ENCODE measurements at regions not wholly inside any gene's neighbourhood (a gene's known extent, or its start where the extent isn't known, plus 50 kb on each side); places are given as distances from the start of the nearest gene placed in this dataset.
"Not testable (repeated sequence)": the region's sequence is repeated elsewhere in the genome, so short reads cannot be mapped to it uniquely, and the experiment has no call there.

- Histone ChIP-seq H3K27me3 (ENCODE audit: control insufficient read depth, insufficient read depth, low read length) (peaks cover 23% of the 10 kb centered on the region), H3K4me1 (ENCODE audit: control insufficient read depth, insufficient read depth, low read length) (no peaks in the 10 kb centered on the region), H3K9ac (ENCODE audit: low read length) (no peak overlapping the region), H3K36me3 (ENCODE audit: control insufficient read depth, insufficient read depth, low read length) (no peaks in the 10 kb centered on the region), H3K9me3 (ENCODE audit: control insufficient read depth, low read length) (no peaks in the 10 kb centered on the region), H3K4me3 (ENCODE audit: low read length) (no peak overlapping the region)
These were observed 195.5 kb upstream of the CLINT1 start for GRCh38 chr5:158054223-158055110.

DNA sequence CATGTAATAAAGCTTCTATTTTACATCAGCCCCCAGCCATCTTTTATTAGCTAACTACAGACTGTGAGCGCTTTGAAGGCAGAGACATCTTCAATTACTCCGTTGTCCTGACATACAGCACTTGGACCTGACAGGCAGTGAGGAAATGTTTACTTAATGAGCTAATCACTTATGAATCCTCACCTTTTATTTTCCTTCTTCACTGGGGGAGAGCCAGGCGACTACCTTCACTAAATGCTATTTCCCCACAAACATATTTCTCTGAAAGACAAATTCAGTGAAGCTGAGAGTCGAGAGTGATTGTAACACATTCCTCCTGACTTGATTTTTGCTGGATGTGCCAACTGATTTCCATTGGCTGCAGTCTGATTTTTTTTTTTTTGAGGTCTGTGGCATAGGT is 192.1 kb upstream of the CLINT1 start:
- Histone ChIP-seq H3K4me3 (ENCODE audit: low read length) (no peak overlapping the region), H3K9me3 (ENCODE audit: control insufficient read depth, low read length) (no peaks in the 10 kb centered on the region), H3K27me3 (ENCODE audit: control insufficient read depth, insufficient read depth, low read length) (peaks cover 11% of the 10 kb centered on the region), H3K4me1 (ENCODE audit: control insufficient read depth, insufficient read depth, low read length) (no peaks in the 10 kb centered on the region), H3K36me3 (ENCODE audit: control insufficient read depth, insufficient read depth, low read length) (no peaks in the 10 kb centered on the region), H3K9ac (ENCODE audit: low read length) (no peak overlapping the region)

- Histone ChIP-seq H3K27me3 (ENCODE audit: control insufficient read depth, insufficient read depth, low read length) (peaks cover 7% of the 10 kb centered on the region), H3K4me3 (ENCODE audit: low read length) (no peak overlapping the region), H3K4me1 (ENCODE audit: control insufficient read depth, insufficient read depth, low read length) (no peaks in the 10 kb centered on the region), H3K9me3 (ENCODE audit: control insufficient read depth, low read length) (no peaks in the 10 kb centered on the region), H3K9ac (ENCODE audit: low read length) (no peak overlapping the region), H3K36me3 (ENCODE audit: control insufficient read depth, insufficient read depth, low read length) (no peaks in the 10 kb centered on the region)
These were observed 191.5 kb upstream of the CLINT1 start for GRCh38 chr5:158050421-158050820.

DNA sequence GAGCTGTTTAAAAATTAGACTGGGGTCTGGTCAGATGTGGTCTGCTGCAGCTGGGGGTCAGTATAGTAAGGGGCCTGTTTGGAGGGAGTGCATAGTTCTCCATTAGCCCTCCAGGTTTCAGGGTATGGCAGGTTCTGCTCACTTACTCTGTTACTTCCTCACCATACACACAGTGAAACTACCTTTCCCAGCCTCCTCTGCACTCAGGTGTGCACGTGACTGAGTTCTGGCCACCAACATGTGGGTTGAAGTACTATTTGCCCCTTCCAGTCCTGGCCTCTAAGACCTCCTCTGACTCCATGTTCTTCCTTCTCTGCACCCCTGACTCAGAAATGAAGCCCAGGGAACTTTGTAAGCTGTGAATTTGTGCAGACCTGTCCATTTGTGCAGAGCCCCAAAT is 190.5 kb upstream of the CLINT1 start:
- H3K4me1 ChIP-seq (ENCODE audit: control insufficient read depth, insufficient read depth, low read length) = no peaks in the 10 kb centered on the region
- no peak overlapping the region for H3K9ac ChIP-seq (ENCODE audit: low read length)
- no peak overlapping the region for H3K4me3 ChIP-seq (ENCODE audit: low read length)
- no peaks in the 10 kb centered on the region for H3K9me3 ChIP-seq (ENCODE audit: control insufficient read depth, low read length)
- no peaks in the 10 kb centered on the region for H3K36me3 ChIP-seq (ENCODE audit: control insufficient read depth, insufficient read depth, low read length)
- H3K27me3 ChIP-seq (ENCODE audit: control insufficient read depth, insufficient read depth, low read length) = no peaks in the 10 kb centered on the region

DNA sequence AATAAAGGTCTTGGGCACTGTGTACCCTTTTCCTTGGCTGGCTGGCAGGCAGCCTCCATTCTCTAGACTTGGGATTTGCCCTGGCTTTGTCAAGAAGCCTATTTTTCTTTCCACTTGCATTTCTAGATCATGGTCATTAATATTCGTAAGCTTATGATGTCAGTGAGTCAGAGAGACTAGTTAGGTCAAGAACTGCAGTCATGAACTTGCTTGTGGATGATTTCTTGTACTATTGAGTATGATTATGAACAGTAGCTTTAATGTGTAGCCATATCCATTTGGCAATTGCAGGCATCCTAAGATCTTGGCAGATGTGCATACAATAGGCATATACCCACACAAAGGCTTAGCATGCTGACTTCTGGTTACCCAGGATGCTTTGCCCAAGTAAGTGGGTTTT is 186.8 kb upstream of the CLINT1 start:
- no peaks in the 10 kb centered on the region for H3K36me3 ChIP-seq (ENCODE audit: control insufficient read depth, insufficient read depth, low read length)
- H3K27me3 ChIP-seq (ENCODE audit: control insufficient read depth, insufficient read depth, low read length) = no peaks in the 10 kb centered on the region
- no peak overlapping the region for H3K4me3 ChIP-seq (ENCODE audit: low read length)
- H3K9ac ChIP-seq (ENCODE audit: low read length) = no peak overlapping the region
- H3K4me1 ChIP-seq (ENCODE audit: control insufficient read depth, insufficient read depth, low read length) = no peaks in the 10 kb centered on the region
- no peaks in the 10 kb centered on the region for H3K9me3 ChIP-seq (ENCODE audit: control insufficient read depth, low read length)

DNA sequence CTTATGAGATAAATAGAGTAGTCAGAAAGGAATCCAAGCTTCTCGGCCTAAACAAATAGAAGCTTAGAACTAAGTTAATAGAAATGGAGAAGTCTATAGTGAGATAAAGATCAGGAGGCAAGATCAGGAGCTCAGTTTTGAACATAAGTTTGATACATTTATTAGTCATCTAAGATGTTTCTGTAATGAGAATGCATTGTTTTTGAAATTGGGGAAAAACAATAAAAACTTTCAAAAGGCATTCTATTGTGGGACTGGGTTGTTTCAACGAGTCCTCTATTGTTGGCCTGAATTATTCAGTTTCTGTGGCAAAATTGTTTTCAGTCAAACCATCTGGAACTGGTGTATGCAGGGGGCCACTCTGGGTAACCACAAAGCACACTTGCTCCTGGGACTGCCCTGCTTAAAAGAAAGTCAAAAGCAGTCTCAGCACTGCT is 181.0 kb upstream of the CLINT1 start:
- Histone ChIP-seq H3K4me1 (ENCODE audit: control insufficient read depth, insufficient read depth, low read length) (no peaks in the 10 kb centered on the region), H3K4me3 (ENCODE audit: low read length) (no peak overlapping the region), H3K36me3 (ENCODE audit: control insufficient read depth, insufficient read depth, low read length) (no peaks in the 10 kb centered on the region), H3K27me3 (ENCODE audit: control insufficient read depth, insufficient read depth, low read length) (no peaks in the 10 kb centered on the region), H3K9ac (ENCODE audit: low read length) (no peak overlapping the region), H3K9me3 (ENCODE audit: control insufficient read depth, low read length) (no peaks in the 10 kb centered on the region)

GRCh38 chr5:158039441-158039840 is 180.5 kb upstream of the CLINT1 start:
- no peaks in the 10 kb centered on the region for H3K4me1 ChIP-seq (ENCODE audit: control insufficient read depth, insufficient read depth, low read length)

GRCh38 chr5:158036983-158037595 is 178.1 kb upstream of the CLINT1 start:
- H3K9ac ChIP-seq (ENCODE audit: low read length); H3K9me3 ChIP-seq (ENCODE audit: control insufficient read depth, low read length); H3K4me1 ChIP-seq (ENCODE audit: control insufficient read depth, insufficient read depth, low read length); H3K27me3 ChIP-seq (ENCODE audit: control insufficient read depth, insufficient read depth, low read length); H3K36me3 ChIP-seq (ENCODE audit: control insufficient read depth, insufficient read depth, low read length); H3K4me3 ChIP-seq (ENCODE audit: low read length): not testable (repeated sequence)

More at GRCh38 chr5:158039441-158039840, 180.5 kb upstream of the CLINT1 start:
- Histone ChIP-seq H3K4me3 (ENCODE audit: low read length) (no peak overlapping the region), H3K9me3 (ENCODE audit: control insufficient read depth, low read length) (no peaks in the 10 kb centered on the region), H3K36me3 (ENCODE audit: control insufficient read depth, insufficient read depth, low read length) (no peaks in the 10 kb centered on the region), H3K27me3 (ENCODE audit: control insufficient read depth, insufficient read depth, low read length) (no peaks in the 10 kb centered on the region), H3K9ac (ENCODE audit: low read length) (no peak overlapping the region)

DNA sequence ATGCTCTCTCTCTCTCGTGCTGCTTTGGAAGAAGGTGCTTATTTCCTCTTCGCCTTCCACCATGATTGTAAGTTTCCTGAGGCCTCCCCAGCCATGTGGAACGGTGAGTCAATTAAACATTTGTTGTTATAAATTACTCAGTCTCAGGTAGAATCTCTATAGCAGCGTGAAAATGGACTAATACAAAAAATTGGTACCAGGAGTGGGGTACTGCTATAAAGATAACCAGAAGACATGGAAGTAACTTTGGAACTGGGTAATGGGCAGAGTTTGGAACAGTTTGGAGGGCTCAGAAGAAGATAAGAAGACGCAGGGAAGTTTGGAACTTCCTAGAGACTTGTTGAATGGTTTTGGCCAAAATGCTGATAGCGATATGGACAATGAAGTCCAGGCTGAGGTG is 175.6 kb upstream of the CLINT1 start:
- H3K4me1 ChIP-seq (ENCODE audit: control insufficient read depth, insufficient read depth, low read length); H3K9ac ChIP-seq (ENCODE audit: low read length); H3K9me3 ChIP-seq (ENCODE audit: control insufficient read depth, low read length); H3K36me3 ChIP-seq (ENCODE audit: control insufficient read depth, insufficient read depth, low read length); H3K4me3 ChIP-seq (ENCODE audit: low read length); H3K27me3 ChIP-seq (ENCODE audit: control insufficient read depth, insufficient read depth, low read length): not testable (repeated sequence)

DNA sequence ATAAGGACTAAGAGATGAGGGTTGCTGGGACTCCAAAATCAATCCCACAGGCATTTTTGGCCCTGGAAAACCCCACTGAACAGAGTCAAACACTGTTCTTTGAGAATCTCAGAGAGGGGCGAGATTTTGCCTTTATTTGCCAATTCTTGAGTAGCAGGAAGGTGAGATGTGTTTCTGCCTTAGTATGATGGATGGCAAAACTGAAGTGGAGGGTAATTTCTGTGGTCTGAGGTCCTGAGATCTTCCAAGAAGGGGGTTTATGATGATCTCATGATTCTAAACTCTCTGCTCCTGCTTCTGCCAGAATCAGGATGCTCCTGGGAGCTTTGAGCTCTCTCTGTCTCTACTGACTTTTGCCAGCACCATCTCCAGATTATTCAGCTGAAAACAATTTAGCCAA is 174.8 kb upstream of the CLINT1 start:
- no peaks in the 10 kb centered on the region for H3K9me3 ChIP-seq (ENCODE audit: control insufficient read depth, low read length)
- no peak overlapping the region for H3K4me3 ChIP-seq (ENCODE audit: low read length)
- H3K27me3 ChIP-seq (ENCODE audit: control insufficient read depth, insufficient read depth, low read length) = no peaks in the 10 kb centered on the region
- H3K4me1 ChIP-seq (ENCODE audit: control insufficient read depth, insufficient read depth, low read length) = no peaks in the 10 kb centered on the region
- no peak overlapping the region for H3K9ac ChIP-seq (ENCODE audit: low read length)
- H3K36me3 ChIP-seq (ENCODE audit: control insufficient read depth, insufficient read depth, low read length) = no peaks in the 10 kb centered on the region

- Histone ChIP-seq H3K9ac (ENCODE audit: low read length) (no peak overlapping the region), H3K36me3 (ENCODE audit: control insufficient read depth, insufficient read depth, low read length) (no peaks in the 10 kb centered on the region), H3K27me3 (ENCODE audit: control insufficient read depth, insufficient read depth, low read length) (no peaks in the 10 kb centered on the region), H3K4me3 (ENCODE audit: low read length) (no peak overlapping the region), H3K9me3 (ENCODE audit: control insufficient read depth, low read length) (no peaks in the 10 kb centered on the region), H3K4me1 (ENCODE audit: control insufficient read depth, insufficient read depth, low read length) (peaks cover 3% of the 10 kb centered on the region)
These were observed 174.1 kb upstream of the CLINT1 start for GRCh38 chr5:158033076-158033475.

DNA sequence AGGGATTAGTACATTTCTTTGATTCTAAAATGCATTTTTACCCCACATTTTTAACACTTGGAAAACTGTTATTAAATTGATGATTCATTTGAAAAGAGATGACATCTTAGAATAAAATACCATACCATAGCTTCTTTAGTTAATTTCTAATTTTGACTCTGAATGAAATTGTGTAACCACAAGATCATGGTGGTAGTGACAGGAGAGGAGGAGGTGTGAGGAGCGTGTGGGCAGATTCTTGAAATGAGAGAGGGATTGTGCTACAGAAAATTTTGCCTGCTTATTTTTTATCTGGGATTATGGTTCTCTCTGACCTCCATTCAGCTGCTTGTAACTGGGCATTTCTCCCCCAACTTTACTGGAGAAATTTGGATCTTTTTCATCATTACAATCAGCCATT is 173.3 kb upstream of the CLINT1 start:
- Histone ChIP-seq H3K36me3 (ENCODE audit: control insufficient read depth, insufficient read depth, low read length) (no peaks in the 10 kb centered on the region), H3K4me1 (ENCODE audit: control insufficient read depth, insufficient read depth, low read length) (peaks cover 7% of the 10 kb centered on the region), H3K9ac (ENCODE audit: low read length) (no peak overlapping the region), H3K27me3 (ENCODE audit: control insufficient read depth, insufficient read depth, low read length) (no peaks in the 10 kb centered on the region), H3K9me3 (ENCODE audit: control insufficient read depth, low read length) (no peaks in the 10 kb centered on the region), H3K4me3 (ENCODE audit: low read length) (no peak overlapping the region)
